ENCODE measurements at regions not wholly inside any gene's neighbourhood (a gene's known extent, or its start where the extent isn't known, plus 50 kb on each side); places are given as distances from the start of the nearest gene placed in this dataset.

DNA sequence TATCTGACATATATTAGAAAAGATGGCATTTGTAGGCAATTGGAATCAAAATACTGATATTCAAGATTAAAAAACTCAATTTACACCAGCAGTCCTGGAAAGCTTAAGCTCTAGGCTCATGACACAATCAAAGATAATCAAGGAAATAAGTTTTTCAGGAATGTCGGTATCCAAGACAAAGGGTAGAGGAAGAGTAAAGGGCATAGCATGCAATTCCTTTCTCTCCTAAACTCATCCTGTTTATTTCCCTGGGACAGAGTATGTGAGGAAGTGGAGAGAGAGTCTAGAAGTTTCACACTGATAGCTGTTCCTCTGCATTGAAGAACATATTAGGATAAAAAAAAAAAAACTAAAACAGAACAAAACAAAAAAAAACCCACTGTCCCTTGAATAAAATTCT is 2452.1 kb downstream of the PCDH9 start:
- Histone ChIP-seq H3K27me3 (no peaks in the 10 kb centered on the region), H3K36me3 (no peaks in the 10 kb centered on the region), H3K4me1 (no peaks in the 10 kb centered on the region), H3K4me3 (ENCODE audit: low read depth, low read length) (no peak overlapping the region), H3K9me3 (no peaks in the 10 kb centered on the region; the same call in 1 of the 2 replicates)
- TF ChIP-seq, protein P1, sequence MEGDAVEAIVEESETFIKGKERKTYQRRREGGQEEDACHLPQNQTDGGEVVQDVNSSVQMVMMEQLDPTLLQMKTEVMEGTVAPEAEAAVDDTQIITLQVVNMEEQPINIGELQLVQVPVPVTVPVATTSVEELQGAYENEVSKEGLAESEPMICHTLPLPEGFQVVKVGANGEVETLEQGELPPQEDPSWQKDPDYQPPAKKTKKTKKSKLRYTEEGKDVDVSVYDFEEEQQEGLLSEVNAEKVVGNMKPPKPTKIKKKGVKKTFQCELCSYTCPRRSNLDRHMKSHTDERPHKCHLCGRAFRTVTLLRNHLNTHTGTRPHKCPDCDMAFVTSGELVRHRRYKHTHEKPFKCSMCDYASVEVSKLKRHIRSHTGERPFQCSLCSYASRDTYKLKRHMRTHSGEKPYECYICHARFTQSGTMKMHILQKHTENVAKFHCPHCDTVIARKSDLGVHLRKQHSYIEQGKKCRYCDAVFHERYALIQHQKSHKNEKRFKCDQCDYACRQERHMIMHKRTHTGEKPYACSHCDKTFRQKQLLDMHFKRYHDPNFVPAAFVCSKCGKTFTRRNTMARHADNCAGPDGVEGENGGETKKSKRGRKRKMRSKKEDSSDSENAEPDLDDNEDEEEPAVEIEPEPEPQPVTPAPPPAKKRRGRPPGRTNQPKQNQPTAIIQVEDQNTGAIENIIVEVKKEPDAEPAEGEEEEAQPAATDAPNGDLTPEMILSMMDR (IDR thresholded peaks at IDR 0.05; ENCODE audit: low read depth, low read length) = no peak
- no peak for DNase-seq

DNA sequence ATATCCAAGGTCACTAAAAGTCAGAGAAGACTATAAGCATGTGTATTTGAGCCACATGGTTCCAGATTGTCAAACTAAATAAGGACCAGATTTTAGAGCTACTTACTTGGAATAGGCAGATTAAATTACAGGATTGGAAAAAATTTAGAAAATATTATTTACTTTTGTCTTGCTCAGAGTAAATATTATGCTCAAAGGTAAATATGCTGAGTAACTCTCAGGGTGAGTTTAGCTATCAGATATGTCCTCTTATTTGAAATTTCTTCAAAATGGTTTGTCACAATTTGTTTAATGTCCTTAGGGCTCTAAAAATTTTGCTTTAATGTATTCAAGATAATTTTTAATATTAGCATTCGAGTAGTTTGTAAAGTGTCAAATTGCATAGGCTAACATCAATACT is 2455.2 kb downstream of the PCDH9 start:
- no peaks in the 10 kb centered on the region for H3K4me1 ChIP-seq
- no peaks in the 10 kb centered on the region for H3K27me3 ChIP-seq
- TF ChIP-seq, protein P1 (IDR thresholded peaks at IDR 0.05; ENCODE audit: low read depth, low read length) = no peak
- H3K4me3 ChIP-seq (ENCODE audit: low read depth, low read length) = no peak overlapping the region
- DNase-seq = no peak
- H3K9me3 ChIP-seq = no peaks in the 10 kb centered on the region; the same call in 1 of the 2 replicates
- no peaks in the 10 kb centered on the region for H3K36me3 ChIP-seq

DNA sequence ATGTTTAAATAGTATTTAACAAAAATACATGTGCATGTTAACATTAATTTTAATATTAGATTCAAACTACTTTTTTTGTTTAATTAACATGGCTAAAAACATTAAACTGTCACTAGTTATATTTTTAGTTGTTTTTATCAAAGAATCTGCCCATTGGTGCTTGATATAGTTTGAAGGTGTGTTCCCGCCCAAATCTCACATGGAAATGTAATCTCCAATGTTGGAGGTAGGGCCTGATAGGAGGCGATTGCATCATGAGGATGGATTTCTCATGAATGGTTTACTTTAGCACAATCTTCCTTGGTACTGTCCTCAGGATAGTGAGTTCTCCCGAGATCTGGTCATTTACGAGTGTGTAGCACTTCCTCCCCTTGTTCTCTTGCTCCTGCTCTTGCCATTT is 2459.4 kb downstream of the PCDH9 start:
- H3K9me3 ChIP-seq = no peaks in the 10 kb centered on the region
- TF ChIP-seq, protein P1 (IDR thresholded peaks at IDR 0.05; ENCODE audit: low read depth, low read length) = no peak
- H3K4me1 ChIP-seq = no peaks in the 10 kb centered on the region
- DNase-seq = no peak
- no peaks in the 10 kb centered on the region for H3K27me3 ChIP-seq
- H3K4me3 ChIP-seq (ENCODE audit: low read depth, low read length) = no peak overlapping the region
- no peaks in the 10 kb centered on the region for H3K36me3 ChIP-seq

DNA sequence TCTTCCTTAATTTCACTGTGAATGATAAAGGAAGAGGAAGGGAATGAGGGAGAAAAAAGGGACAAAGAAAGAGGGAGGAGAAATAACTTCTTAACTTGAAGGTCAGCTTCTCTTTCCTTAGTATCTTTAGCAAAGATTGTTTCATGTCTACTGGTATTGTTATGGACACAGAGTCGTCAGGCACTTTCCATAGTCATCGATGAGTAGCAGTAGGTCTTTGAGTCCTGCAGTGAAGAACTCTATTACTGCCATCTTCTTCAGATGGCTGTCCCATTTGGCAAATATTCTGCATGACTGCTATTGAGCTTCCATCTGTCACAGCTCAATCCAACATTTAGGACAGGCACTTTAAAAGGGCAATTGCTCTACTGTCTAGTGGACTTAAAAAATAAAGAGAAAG is 2463.1 kb downstream of the PCDH9 start:
- Histone ChIP-seq H3K27me3 (no peaks in the 10 kb centered on the region), H3K9me3 (no peaks in the 10 kb centered on the region), H3K4me3 (ENCODE audit: low read depth, low read length) (no peak overlapping the region), H3K36me3 (no peaks in the 10 kb centered on the region), H3K4me1 (no peaks in the 10 kb centered on the region; the same call in 1 of the 2 replicates)
- TF ChIP-seq, protein P1 (IDR thresholded peaks at IDR 0.05; ENCODE audit: low read depth, low read length) = no peak
- no peak for DNase-seq

DNA sequence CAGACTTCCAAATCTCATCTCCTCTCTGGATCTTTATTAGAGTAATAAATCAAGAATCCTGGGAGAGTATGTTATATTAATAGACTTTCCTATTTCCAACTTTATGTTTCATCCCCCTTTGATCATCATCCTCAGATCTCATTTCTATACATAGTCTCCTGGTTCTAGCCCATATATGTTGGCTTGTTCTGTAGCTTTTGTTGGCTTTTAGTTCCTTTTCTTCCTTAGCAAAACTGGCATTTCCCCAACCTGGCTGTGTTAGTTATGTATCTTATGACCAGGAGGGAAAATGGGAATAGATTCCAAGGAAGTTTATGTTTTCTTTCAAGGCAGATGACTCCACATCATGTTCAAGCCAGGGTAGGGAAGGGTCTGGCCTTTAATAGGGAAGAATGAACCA is 2464.5 kb downstream of the PCDH9 start:
- TF ChIP-seq, protein P1 (IDR thresholded peaks at IDR 0.05; ENCODE audit: low read depth, low read length) = no peak
- DNase-seq = no peak
- H3K9me3 ChIP-seq = no peaks in the 10 kb centered on the region
- no peaks in the 10 kb centered on the region for H3K36me3 ChIP-seq
- no peak overlapping the region for H3K4me3 ChIP-seq (ENCODE audit: low read depth, low read length)
- H3K27me3 ChIP-seq = no peaks in the 10 kb centered on the region
- no peaks in the 10 kb centered on the region; the same call in 1 of the 2 replicates for H3K4me1 ChIP-seq

DNA sequence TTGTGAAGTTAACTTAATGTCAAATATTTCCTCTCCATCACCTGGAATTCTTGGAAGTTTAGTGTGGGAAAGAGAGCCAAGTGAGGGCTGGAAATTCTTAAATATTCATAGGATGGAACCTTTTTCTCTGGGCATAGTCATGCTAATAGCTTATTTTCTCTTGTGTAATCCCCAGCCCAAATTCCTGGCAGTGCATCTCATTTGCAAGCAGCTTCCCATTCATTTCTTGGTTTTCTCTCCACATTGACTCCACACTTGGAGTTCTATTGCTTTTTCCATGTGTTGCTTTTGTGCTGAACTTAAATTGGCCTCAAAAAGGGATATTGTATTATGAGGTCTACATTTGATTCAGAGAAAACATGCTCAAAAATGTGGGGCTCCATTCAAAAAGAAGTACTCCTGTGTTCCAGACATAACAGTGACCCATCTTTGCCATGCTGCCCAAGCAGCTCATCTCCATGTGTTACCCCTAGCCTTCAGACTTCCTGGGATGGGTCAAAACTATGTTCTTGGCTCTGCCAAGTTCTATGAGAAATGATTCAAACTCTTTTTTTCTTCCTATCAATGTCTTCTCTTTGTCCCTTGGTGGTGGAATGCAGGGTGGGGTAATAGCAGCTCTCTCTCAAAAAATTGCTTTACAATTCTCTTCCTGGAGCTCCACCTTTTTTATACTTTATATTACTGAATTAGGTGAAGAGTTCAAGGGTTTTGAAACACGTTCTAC is 2471.5 kb downstream of the PCDH9 start:
- H3K36me3 ChIP-seq = no peaks in the 10 kb centered on the region
- no peak for DNase-seq
- no peak overlapping the region for H3K4me3 ChIP-seq (ENCODE audit: low read depth, low read length)
- peaks cover 7% of the 10 kb centered on the region for H3K4me1 ChIP-seq
- no peaks in the 10 kb centered on the region for H3K9me3 ChIP-seq
- TF ChIP-seq, protein P1 (IDR thresholded peaks at IDR 0.05; ENCODE audit: low read depth, low read length) = no peak
- no peaks in the 10 kb centered on the region for H3K27me3 ChIP-seq

All from BE2C (cell line).